GM18498 (cell line): ENCODE measurements at regions not wholly inside any gene's neighbourhood (a gene's known extent, or its start where the extent isn't known, plus 50 kb on each side); places are given as distances from the start of the nearest gene placed in this dataset.
"Not testable (repeated sequence)": the region's sequence is repeated elsewhere in the genome, so short reads cannot be mapped to it uniquely, and the experiment has no call there.

ENCODE experiments used
- ATAC-seq: cut with Tn5 transposase; IDR thresholded peaks from one replicate; pipeline ENCODE4 v1.9.1; 2021; ENCODE audit warnings: mild to moderate bottlenecking, moderate library complexity; ENCODE audit not compliant: unreplicated experiment

DNA sequence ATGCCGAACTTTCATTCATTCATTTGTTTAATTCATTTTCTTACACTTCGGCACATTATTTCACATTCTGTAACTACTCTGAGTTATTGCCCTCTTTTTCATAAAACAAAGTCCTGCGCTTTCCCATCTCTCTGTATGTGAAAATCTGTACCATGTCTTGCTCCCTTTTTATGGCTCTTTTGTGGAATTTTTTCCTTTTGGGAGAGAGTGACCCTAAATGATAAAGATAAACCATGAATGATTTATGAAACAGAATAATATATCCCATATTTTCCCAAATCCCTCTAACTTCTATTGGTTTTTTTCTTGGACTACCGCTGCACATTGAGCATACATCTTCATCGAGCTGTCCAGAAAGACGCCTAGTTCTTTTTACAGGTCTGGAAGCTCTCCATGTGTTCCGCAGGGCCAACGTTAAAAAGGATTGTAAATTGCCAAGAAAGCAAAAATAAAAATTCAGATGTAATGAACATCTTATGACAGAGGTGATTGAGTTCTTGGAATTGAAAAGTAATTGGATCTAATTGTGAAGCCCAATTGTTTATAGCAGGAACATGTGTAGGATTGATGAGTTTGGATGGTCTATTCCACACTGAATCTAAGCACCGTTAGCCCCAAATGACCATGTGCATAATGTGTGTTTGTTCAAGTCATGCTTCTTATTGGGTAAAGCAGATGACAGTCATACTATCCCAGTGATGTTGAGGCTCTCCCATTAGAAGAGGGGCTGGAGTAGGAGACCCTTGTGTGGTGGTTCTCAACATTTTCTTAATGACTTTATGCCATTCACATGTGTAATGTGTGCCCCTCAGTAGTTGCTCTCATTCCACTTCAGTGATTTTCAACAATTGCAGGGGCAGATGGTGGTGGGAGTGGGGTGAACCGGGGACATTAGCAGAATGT is 378.9 kb downstream of the DLEU7 start:
- ATAC-seq = no peak

DNA sequence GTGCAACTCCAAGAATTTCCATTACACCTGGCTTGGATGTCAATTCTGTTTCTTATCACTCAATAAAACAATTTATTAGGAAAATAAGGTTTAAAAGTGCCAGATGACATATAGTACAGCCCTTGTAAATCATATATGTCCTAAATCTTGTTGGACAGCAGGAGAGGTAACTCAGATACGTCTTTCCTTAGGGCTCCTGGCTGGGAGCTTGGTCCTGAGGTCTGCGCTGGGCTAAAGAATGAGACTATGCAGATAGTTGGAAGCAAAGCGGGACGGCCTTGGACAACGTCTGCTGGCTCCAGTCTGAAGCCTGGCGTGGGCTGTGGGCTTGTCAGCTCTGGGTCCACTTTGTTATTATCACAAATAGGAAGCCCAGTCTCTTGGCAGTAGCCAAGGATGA is 377.0 kb downstream of the DLEU7 start:
- ATAC-seq = no peak

DNA sequence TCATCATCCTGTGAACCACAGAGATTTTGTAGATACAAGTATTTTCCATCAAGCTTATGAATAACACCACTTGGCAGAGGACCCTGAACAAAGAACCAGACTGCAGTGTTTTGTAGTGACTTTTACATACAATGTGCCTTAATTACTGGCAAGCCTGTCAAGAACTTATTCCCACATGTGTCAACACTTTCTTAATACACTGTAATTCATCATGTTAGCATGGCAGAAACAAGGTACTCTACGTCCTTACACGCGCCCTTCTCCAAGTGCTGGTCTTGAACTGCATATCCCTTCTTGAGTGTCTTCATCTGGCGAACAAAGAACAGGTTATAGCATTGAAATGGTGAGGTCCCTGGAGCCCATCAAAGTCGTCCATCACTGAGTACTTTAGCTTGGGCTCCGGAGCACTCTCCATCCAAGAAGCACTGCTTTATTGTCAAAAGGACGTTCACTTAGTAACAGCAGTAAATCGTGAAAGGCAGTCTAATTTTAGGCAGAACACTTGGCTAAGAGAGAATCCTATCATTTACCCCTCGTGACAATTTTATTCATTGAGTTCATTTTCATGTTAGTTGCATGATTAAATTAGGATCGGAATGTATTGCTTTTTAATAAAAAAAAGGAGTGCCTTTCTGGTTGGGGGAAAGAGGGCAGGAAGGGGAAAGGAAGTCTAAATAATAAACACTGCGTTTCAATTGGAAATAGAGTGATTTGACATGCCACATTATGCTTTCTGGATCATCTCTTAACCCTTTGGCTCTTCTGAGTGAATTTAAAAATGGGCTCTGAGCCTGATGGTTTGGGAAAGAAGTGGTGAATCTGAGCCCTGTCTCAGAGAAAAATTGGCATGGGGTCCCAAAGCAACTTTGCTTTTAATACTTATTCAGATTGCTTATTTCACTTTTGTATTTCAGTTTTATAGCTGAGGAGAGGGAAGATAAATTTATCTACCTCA is 376.1 kb downstream of the DLEU7 start:
- no peak for ATAC-seq

DNA sequence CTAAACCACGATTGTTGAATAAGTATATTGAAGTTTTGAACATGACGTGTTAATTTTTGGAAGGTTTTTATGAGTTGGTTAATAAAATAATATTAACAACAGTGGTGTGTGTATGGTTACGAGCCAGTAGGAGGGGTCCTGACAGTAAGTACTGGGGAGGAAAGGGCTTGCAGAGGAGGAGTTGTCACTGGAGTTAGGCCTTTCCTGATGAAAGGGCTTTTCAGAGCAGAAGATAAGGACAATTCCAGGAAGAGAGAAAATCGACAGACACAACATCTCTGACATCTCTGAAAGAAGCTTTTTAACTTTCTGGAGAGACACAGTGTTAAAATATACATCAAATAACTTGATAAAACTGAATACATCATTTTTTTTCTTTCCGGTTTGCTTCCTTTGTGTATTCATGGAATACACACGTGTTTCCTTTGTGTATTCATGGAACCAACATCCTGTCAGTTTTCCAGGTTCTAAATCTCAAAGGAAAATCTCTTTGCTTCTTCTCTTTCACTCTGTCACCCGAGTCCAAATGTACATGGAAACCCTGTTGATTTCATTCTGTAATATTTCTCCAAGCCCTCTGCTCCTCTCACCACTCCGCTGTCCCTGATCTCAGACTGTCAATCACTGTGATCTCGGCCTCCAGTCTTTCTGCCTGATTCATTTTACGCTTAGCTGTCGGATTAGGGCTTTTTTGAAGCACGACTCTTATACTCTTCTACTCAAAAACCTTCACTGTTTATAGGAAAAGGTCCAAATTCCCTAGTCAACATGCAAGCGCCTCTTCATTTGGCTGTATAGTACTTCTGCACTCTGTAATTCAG is 374.4 kb downstream of the DLEU7 start:
- no peak for ATAC-seq

DNA sequence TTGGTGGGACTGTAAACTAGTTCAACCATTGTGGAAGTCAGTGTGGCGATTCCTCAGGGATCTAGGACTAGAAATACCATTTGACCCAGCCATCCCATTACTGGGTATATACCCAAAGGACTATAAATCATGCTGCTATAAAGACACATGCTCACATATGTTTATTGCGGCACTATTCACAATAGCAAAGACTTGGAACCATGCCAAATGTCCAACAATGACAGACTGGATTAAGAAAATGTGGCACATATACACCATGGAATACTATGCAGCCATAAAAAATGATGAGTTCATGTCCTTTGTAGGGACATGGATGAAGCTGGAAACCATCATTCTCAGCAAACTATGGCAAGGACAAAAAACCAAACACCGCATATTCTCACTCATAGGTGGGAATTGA is 370.4 kb downstream of the DLEU7 start:
- ATAC-seq = not testable (repeated sequence)

DNA sequence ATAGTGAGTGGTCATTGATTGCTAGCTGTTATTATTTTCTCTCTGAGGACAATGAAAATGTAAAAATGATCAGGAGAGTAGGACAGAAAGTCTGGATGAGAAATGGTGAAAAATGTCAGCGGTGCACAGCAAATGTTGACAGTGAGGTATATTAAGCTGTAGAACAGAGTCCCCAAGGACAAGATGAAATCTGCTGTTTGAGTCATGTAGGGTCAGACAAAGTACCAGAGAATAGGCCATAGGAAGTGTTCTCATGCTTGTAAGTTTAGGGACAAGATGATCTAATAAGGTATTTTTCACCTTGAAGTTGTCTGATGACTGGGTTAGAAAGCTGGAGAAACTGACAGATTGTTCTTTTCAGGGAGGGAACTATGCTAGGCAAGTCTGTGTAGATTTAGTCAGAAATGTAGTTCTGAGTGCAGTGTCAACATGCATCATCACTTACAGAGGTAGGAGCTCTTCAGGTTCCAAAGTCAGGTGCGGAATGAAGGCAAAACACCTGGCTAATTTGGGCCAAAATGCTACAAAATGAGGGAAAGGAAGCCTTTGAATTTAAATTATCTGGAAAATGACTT is 369.3 kb downstream of the DLEU7 start:
- ATAC-seq = no peak

DNA sequence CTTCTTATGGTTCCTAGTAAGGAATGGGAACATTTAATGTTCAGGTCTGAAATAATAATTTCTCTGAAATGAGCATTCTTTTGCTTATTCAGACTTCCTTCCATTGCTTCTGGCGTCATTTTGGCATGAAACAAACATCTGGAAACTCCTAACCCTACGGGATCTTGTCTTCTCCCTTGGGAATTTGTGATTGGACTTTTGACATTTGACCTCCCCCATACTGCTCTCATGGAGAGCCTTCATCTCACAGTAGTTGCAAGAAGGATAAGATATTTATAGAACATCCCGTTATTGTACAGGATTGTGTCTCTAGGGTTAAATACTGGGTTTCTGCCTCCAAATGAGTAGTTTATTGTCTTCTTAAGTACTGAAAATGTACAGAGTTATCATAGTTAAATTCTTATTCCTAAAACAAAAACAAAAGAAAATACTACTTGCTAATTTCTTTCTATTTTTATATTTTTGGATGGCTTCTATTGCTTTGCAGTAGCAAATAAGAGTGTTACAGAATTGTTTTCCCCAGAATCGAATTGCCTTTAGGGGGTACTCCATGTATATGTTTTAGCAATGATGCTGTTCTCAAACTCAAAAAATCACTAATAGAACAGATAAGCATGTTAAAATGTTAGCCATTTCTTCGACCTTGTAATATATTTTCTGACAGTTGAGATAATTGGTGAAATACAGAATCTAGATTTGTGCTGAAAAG is 366.8 kb downstream of the DLEU7 start:
- no peak for ATAC-seq

DNA sequence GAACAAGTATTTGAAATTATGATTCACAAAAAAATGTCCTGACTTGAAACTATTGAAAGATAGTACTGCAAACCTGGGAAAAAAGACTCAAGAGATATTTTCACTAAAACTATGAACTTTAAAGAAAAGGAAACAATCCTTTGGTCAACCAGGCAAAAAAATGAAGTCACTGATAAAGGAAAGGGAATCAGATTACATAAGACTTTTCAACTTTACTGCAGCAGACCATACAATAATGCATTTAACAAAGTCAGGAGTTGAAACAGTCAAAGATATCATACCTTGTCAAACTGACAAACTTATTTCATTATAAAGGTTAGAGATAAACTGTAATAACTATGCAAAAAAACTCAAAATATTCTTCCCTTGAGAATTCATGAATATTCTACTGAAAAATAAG is 361.6 kb downstream of the DLEU7 start:
- ATAC-seq = no peak

DNA sequence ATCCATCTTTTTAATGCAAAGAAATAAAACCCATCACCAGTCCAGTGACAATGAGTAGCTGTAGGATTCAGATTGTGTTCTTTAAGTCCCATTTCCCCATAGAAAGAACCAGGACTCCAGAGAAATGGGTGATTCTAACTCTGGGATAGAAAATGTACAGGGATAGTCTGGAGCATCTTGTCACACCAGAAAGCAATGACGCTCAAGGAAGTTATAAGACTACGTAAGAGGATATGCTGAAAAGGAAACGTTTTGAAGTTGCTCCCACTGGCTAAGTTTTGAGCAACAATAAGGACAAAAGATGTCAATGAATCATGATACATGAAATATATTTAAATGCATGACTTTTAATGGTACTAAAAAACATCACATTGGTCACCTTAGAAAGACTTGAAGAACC is 360.1 kb downstream of the DLEU7 start:
- no peak for ATAC-seq

DNA sequence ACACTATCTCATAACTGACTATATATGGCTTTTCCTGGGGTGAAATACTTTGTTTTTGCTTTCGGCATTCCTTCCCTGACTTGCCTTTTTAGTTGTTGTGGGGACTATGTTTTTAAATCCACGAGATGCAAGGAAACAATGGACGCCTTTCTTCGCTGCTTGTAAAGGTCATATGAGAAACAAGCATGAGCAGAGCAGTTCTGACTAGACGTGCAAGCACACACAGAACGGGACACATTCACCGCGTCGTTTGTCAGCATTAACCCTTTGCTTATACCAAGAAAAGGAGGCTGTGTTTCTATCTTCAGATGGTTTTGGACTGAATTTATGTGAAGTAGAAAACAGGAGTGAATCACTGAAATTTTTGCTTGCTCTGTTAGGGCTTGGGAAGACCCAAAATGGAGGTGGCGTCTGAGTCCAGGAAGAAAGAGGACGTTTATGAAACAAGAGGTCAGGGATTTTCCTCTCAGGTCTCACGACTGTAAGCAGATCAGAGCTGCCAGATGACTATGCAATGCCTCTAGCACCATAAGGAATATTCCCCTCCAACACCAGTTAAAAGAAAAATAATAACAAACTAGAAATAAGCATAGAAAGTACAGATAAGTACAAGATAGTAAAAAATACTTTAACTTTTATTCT is 358.9 kb downstream of the DLEU7 start:
- ATAC-seq = no peak

DNA sequence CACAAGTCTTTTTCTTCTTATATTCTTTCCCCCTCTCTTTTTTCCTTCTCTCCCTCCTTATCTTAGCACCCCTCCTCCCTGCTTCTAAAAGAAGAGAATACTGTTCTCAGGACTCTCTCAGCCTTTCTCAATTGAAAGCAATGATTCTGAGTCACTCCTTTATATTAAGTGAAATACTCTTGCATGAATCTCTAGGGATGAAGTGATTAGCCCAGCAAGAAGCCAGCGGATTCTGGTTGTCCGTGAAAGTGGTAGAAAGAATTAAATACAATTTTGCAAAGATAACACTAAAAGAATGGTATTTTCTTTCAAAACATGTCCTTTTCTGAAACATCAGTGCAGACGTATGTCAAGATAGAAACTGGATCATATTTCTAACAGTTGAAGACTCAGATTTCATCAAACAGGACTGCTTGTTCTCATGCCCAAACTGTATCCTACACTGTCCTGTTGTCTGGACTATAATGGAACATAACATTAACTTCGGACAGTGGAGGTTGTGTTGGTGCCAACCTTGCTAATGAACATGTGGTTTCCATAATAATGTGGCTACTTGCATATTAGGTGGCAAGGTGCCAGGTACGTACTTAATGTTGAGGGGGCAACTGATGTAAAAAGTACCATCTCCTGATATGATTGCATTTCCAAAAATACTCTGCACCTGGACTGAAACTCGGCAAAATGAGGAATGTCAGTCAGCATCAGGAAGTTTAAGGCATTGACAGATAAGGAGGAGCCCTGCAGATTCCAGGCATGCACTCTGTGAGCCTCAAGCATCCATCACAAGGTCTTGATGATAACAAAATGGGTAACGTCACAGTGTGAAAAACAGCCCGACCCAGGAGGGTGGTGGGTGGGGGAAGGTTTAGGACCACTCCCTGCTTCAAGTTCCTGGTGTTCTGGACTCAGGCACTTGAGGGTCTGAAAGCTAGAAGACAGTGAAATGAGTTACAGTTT is 357.2 kb downstream of the DLEU7 start:
- ATAC-seq = no peak

DNA sequence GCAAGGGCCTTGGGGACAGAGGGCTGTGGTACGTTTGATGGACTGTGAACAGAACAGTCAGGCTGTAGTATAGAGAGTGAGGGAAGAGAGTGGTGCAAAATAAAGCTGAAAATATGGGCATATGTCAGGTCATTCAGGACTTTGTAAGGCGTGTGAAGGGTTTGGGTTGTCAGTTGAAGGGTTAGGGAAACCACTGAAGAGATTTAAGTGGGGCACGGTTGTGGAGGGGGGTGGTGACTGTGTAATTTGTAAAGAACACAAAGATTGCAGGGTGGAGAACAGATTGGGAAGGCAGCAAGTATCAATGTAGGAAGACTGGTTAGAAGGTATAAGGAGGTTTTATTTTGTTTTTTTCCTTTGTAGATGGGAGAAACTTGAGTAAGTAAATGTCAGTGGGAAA is 349.8 kb downstream of the DLEU7 start:
- ATAC-seq = no peak

DNA sequence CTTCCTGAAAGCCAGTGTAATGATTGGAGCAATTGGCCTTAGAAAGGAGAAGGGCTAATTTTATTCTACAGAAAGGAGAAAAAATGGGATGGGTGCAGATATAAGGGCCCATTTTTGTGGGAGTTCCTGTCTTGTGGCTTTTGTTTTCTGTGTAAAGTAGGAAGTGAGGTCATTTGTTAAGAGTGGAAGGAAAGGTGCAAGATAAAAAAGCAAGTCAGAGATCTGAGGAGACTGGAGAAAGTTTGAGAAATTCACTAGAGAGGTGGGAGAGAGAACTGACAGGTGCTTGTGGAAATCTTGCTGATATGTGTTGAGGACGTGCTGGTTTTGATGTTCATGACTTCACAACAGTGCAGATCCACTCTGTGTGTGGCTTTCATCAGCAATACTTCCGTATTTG is 349.4 kb downstream of the DLEU7 start:
- no peak for ATAC-seq

DNA sequence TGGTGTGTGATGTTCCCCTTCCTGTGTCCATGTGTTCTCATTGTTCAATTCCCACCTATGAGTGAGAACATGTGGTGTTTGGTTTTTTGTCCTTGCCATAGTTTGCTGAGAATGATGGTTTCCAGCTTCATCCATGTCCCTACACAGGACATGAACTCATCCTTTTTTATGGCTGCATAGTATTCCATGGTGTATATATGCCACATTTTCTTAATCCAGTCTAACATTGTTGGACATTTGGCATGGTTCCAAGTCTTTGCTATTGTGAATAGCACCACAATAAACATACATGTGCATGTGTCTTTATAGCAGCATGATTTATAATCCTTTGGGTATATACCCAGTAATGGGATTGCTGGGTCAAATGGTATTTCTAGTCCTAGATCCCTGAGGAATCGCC is 340.3 kb downstream of the DLEU7 start:
- not testable (repeated sequence) for ATAC-seq

DNA sequence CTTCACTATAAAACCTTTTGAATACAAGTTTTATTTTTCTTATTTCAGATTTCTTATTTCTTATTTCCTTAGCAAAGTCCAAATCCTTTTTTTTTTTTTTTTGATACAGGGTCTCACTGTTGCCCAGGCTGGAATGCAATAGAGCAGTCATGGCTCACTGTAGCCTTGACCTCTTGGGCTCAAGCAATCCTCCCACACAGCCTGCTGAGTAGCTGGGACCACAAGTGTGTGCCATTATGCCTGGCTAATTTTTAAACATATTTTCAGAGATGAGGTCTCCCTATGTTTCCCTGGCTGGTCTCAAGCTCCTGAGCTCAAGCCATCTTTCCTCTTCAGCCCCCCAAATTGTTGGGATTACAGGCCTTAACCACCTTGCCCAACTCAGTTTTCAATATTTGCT is 334.3 kb downstream of the DLEU7 start:
- ATAC-seq = no peak

DNA sequence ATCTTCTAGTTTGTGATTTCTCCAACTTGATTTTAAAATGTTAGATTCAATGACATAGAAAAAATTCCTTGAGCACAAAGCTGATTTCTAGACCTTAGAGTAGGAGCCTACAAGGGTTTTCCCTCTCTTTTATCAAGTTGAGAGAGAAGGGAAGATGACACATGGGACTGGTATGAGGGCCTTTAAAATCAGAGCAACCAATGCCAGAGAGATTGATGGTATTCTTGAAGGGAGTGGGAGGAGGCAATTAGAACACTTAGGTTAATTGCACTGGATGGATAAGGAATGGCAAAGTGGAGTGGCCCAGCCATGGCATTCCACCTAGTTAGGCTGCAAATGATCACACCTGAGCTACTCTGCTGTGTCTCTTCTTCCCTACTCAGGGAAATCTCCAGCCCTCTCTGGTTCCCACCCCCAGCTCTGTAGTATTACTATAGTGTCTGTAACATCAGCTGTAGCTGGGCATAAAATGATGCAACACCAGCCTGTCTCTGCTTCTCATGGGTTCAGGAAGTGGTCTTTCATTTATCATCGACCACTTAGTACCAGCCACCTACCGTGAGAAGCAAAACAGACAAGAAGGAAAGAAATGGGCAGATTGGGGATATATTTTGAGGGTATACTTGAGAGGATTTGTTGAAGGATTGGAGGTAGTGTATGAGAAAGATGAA is 333.6 kb downstream of the DLEU7 start:
- no peak for ATAC-seq

DNA sequence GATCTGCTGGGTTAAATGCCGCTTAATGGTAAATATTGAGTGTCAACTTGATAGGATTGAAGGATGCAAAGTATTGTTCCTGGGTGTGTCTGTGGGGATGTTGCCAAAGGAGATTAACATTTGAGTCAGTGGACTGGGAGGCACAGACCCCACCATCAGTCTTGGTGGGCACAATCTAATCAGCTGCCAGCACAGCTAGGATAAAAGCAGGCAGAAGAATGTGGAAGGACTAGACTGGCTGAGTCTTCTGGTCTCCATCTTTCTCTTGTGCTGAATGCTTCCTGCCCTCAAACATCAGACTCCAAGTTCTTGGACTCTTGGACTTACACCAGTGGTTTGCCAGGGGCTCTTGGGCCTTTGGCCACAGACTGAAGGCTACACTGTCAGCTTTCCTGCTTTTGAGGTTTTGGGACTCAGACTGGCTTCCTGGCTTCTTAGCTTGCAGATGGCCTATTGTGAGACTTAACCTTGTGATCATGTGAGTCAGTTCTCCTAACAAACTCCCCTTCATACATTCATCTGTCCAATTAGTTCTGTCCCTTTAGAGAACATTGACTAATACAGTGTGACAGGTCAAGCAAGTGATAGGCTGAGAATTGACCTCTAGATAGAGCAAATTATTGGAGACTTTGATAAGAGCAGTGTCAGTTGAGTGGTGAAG is 332.5 kb downstream of the DLEU7 start:
- not testable (repeated sequence) for ATAC-seq
